HepG2 (cell line): ENCODE measurements at regions not wholly inside any gene's neighbourhood (a gene's known extent, or its start where the extent isn't known, plus 50 kb on each side); places are given as distances from the start of the nearest gene placed in this dataset.

Experiments used
- CREB1 ChIP-seq, 2 experiments: fragments of 450-650 bp in 1 of 2; IDR thresholded peaks; 2 replicates each; pipeline ENCODE4 v1.6.1; 2016 to 2017; ENCODE audit warnings: control low read depth in 1 of 2, mild to moderate bottlenecking in 1 of 2, missing compliant biosample characterization in 1 of 2, missing genetic modification characterization in 1 of 2
- EHMT2 ChIP-seq: fragments of 200-600 bp; sonication (generic); IDR thresholded peaks from 2 replicates; pipeline ENCODE4 v1.7.0; 2017; ENCODE audit warnings: antibody characterized with exemption, low read depth, low read length, borderline replicate concordance
- GTF2F1 ChIP-seq: fragments of 150-350 bp; IDR thresholded peaks from 2 replicates; pipeline ENCODE4 v1.6.1; 2014; ENCODE audit warnings: low read length
- ISL2 ChIP-seq: sonication (generic); formaldehyde crosslinking; IDR thresholded peaks from 2 replicates; pipeline ENCODE4 v1.5.0; 2020; ENCODE audit warnings: missing genetic modification reagents
- KDM1A ChIP-seq: IDR thresholded peaks from 2 replicates; pipeline ENCODE4 v1.6.1; 2016; ENCODE audit warnings: missing compliant biosample characterization
- KLF11 ChIP-seq: IDR thresholded peaks from 2 replicates; pipeline ENCODE4 v1.6.1; 2016; ENCODE audit warnings: missing compliant biosample characterization
- MYC ChIP-seq: sonication (generic); formaldehyde crosslinking; IDR thresholded peaks from 2 replicates; pipeline ENCODE4 v1.9.0; 2021; ENCODE audit warnings: missing genetic modification reagents, borderline replicate concordance
- POLR2AphosphoS5 ChIP-seq: IDR thresholded peaks from 2 replicates; pipeline ENCODE4 v1.6.1; 2012; ENCODE audit warnings: low read depth, low read length
- TBP ChIP-seq: sonication (generic); formaldehyde crosslinking; IDR thresholded peaks from 2 replicates; pipeline ENCODE4 v1.5.0; 2020; ENCODE audit warnings: missing genetic modification reagents
- TF ChIP-seq, protein P1 (sequence below): sonication (generic); formaldehyde crosslinking; conservative IDR thresholded peaks from 2 replicates; pipeline ENCODE4 v1.4.0; 2020; ENCODE audit warnings: missing genetic modification reagents
- TF ChIP-seq, protein P2 (sequence below): sonication (generic); formaldehyde crosslinking; IDR thresholded peaks from 2 replicates; pipeline ENCODE4 v1.5.0; 2020; ENCODE audit warnings: mild to moderate bottlenecking, missing genetic modification reagents, moderate library complexity
- TF ChIP-seq, protein P3 (sequence below): sonication (generic); formaldehyde crosslinking; IDR thresholded peaks from 2 replicates; pipeline ENCODE4 v1.4.0; 2020; ENCODE audit warnings: missing genetic modification reagents, borderline replicate concordance
- TF ChIP-seq, protein P4 (sequence below): sonication (generic); formaldehyde crosslinking; IDR thresholded peaks from 2 replicates; pipeline ENCODE4 v1.4.0; 2020; ENCODE audit warnings: low read depth, mild to moderate bottlenecking, missing genetic modification reagents

DNA sequence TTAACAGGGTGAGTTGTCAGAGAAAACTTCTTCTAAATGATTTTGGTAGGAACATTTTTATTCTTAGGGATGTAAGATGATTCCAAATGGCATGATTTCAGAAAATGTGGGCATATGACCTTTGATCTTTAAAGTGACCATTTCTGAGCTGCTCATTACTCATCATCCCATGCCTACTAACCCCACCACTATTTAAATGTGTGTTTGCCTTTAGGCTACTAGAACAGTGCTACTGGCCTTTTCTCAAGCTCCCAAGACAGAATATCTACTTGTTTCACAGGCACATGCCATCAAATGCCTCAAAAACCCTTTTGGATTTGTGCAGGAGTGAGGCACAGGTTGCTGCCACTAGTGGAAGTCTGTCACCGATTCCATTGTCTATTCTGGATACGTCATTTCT, 428.2 kb downstream of the ADAM29 start:
- TF ChIP-seq GTF2F1 (no peak), TBP (CRISPR knock-in tag) (no peak), ISL2 (CRISPR knock-in tag) (no peak), KDM1A (no peak), KLF11 (CRISPR knock-in tag) (no peak), EHMT2 (no peak), CREB1 (IDR thresholded peaks at IDR 0.05) (no peak), CREB1 (CRISPR knock-in tag; IDR thresholded peaks at IDR 0.05) (no peak), POLR2AphosphoS5 (no peak), MYC (no peak)
- TF ChIP-seq, protein P1, sequence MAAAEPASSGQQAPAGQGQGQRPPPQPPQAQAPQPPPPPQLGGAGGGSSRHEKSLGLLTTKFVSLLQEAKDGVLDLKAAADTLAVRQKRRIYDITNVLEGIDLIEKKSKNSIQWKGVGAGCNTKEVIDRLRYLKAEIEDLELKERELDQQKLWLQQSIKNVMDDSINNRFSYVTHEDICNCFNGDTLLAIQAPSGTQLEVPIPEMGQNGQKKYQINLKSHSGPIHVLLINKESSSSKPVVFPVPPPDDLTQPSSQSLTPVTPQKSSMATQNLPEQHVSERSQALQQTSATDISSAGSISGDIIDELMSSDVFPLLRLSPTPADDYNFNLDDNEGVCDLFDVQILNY (CRISPR knock-in tag), result no peak
- TF ChIP-seq, protein P2, sequence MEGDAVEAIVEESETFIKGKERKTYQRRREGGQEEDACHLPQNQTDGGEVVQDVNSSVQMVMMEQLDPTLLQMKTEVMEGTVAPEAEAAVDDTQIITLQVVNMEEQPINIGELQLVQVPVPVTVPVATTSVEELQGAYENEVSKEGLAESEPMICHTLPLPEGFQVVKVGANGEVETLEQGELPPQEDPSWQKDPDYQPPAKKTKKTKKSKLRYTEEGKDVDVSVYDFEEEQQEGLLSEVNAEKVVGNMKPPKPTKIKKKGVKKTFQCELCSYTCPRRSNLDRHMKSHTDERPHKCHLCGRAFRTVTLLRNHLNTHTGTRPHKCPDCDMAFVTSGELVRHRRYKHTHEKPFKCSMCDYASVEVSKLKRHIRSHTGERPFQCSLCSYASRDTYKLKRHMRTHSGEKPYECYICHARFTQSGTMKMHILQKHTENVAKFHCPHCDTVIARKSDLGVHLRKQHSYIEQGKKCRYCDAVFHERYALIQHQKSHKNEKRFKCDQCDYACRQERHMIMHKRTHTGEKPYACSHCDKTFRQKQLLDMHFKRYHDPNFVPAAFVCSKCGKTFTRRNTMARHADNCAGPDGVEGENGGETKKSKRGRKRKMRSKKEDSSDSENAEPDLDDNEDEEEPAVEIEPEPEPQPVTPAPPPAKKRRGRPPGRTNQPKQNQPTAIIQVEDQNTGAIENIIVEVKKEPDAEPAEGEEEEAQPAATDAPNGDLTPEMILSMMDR (CRISPR knock-in tag), result no peak
- TF ChIP-seq, protein P3, sequence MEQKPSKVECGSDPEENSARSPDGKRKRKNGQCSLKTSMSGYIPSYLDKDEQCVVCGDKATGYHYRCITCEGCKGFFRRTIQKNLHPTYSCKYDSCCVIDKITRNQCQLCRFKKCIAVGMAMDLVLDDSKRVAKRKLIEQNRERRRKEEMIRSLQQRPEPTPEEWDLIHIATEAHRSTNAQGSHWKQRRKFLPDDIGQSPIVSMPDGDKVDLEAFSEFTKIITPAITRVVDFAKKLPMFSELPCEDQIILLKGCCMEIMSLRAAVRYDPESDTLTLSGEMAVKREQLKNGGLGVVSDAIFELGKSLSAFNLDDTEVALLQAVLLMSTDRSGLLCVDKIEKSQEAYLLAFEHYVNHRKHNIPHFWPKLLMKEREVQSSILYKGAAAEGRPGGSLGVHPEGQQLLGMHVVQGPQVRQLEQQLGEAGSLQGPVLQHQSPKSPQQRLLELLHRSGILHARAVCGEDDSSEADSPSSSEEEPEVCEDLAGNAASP (CRISPR knock-in tag), result no peak
- TF ChIP-seq, protein P4, sequence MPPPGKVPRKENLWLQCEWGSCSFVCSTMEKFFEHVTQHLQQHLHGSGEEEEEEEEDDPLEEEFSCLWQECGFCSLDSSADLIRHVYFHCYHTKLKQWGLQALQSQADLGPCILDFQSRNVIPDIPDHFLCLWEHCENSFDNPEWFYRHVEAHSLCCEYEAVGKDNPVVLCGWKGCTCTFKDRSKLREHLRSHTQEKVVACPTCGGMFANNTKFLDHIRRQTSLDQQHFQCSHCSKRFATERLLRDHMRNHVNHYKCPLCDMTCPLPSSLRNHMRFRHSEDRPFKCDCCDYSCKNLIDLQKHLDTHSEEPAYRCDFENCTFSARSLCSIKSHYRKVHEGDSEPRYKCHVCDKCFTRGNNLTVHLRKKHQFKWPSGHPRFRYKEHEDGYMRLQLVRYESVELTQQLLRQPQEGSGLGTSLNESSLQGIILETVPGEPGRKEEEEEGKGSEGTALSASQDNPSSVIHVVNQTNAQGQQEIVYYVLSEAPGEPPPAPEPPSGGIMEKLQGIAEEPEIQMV (CRISPR knock-in tag), result no peak
